ENCODE measurements at regions not wholly inside any gene's neighbourhood (a gene's known extent, or its start where the extent isn't known, plus 50 kb on each side); places are given as distances from the start of the nearest gene placed in this dataset.

- TF ChIP-seq CTCF (conservative IDR thresholded peaks at IDR 0.05; ENCODE audit: low read depth, low read length) (no peak), EZH2 (IDR thresholded peaks at IDR 0.05; ENCODE audit: low read length, unreplicated experiment) (no peak), EZH2phosphoT487 (IDR thresholded peaks at IDR 0.05; ENCODE audit: borderline replicate concordance, low read length) (no peak)
Observed at GRCh38 chr3:26106228-26106627, 316.3 kb downstream of the OXSM start.
